ENCODE measurements at regions not wholly inside any gene's neighbourhood (a gene's known extent, or its start where the extent isn't known, plus 50 kb on each side); places are given as distances from the start of the nearest gene placed in this dataset.

DNA sequence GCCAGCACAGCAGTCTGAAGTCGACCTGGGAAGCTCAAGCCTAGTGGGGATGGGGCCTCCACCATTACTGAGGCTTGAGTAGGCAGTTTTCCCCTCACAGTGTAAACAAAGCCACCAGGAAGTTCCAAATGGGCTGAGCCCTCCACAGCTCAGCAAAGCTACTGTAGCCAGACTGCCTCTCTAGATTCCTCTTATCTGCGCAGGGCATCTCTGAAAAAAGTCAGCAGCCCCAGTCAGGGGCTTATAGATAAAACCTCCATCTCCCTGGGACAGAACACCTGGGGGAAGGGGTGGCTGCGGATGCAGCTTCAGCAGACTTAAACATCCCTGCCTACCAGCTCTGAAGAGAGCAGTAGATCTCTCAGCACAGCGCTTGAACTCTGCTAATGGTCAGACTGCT lies 218.4 kb upstream of the VRK2 start:
- TF ChIP-seq, protein P1, sequence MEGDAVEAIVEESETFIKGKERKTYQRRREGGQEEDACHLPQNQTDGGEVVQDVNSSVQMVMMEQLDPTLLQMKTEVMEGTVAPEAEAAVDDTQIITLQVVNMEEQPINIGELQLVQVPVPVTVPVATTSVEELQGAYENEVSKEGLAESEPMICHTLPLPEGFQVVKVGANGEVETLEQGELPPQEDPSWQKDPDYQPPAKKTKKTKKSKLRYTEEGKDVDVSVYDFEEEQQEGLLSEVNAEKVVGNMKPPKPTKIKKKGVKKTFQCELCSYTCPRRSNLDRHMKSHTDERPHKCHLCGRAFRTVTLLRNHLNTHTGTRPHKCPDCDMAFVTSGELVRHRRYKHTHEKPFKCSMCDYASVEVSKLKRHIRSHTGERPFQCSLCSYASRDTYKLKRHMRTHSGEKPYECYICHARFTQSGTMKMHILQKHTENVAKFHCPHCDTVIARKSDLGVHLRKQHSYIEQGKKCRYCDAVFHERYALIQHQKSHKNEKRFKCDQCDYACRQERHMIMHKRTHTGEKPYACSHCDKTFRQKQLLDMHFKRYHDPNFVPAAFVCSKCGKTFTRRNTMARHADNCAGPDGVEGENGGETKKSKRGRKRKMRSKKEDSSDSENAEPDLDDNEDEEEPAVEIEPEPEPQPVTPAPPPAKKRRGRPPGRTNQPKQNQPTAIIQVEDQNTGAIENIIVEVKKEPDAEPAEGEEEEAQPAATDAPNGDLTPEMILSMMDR (IDR thresholded peaks at IDR 0.05; ENCODE audit: insufficient read depth, low read length, poor library complexity, severe bottlenecking): no peak
- TF ChIP-seq EZH2phosphoT487 (conservative IDR thresholded peaks at IDR 0.05; ENCODE audit: low read length): no peak

All from SU-DHL-6 (cell line).